GM12891 (cell line): ENCODE measurements at regions not wholly inside any gene's neighbourhood (a gene's known extent, or its start where the extent isn't known, plus 50 kb on each side); places are given as distances from the start of the nearest gene placed in this dataset.

Experiments used
- POLR2A ChIP-seq: IDR thresholded peaks from 2 replicates; pipeline ENCODE4 v1.6.1; 2011; ENCODE audit warnings: low read depth, low read length, control low read depth
- TAF1 ChIP-seq: IDR thresholded peaks from 2 replicates; pipeline ENCODE4 v1.6.1; 2011; ENCODE audit warnings: low read depth, low read length, control low read depth

GRCh38 chr18:6625481-6625880 lies 104.0 kb upstream of the ARHGAP28 start:
- no peak for TF ChIP-seq POLR2A
- TF ChIP-seq TAF1, result no peak
